Smooth muscle cell (in vitro differentiated cells): ENCODE measurements at regions not wholly inside any gene's neighbourhood (a gene's known extent, or its start where the extent isn't known, plus 50 kb on each side); places are given as distances from the start of the nearest gene placed in this dataset.
"Not testable (repeated sequence)": the region's sequence is repeated elsewhere in the genome, so short reads cannot be mapped to it uniquely, and the experiment has no call there.

Experiments
- DNase-seq: peaks from one replicate; lab custom pipeline; 2025; ENCODE audit not compliant: unreplicated experiment; lab: John Stamatoyannopoulos, UW
- H2AFZ ChIP-seq: fragments of 200-600 bp; sonication (generic); 2 replicates; pipeline ENCODE4 v1.6.0; 2016; ENCODE audit warnings: antibody characterized with exemption, low read depth, mild to moderate bottlenecking
- H3F3A ChIP-seq: fragments of 200-600 bp; sonication (generic); 2 replicates; pipeline ENCODE4 v1.6.0; 2017; ENCODE audit warnings: antibody characterized with exemption, low read depth
- H3K27ac ChIP-seq: fragments of 200-600 bp; sonication (generic); 2 replicates; pipeline ENCODE4 v1.5.1; 2016; ENCODE audit warnings: low read depth, mild to moderate bottlenecking
- H3K27me3 ChIP-seq: fragments of 200-600 bp; sonication (generic); 2 replicates; pipeline ENCODE4 v1.6.1; 2016; ENCODE audit warnings: low read depth, mild to moderate bottlenecking
- H3K36me3 ChIP-seq: fragments of 200-600 bp; sonication (generic); 2 replicates; pipeline ENCODE4 v1.5.1; 2016; ENCODE audit warnings: low read depth
- H3K4me1 ChIP-seq: fragments of 200-600 bp; sonication (generic); 2 replicates; pipeline ENCODE4 v1.5.1; 2016; ENCODE audit warnings: low read depth
- H3K4me2 ChIP-seq: fragments of 200-600 bp; sonication (generic); 2 replicates; pipeline ENCODE4 v1.6.0; 2016; ENCODE audit warnings: mild to moderate bottlenecking
- H3K4me3 ChIP-seq: fragments of 200-600 bp; sonication (generic); 2 replicates; pipeline ENCODE4 v1.5.1; 2016; ENCODE audit warnings: mild to moderate bottlenecking
- H3K79me2 ChIP-seq: fragments of 200-600 bp; sonication (generic); 2 replicates; pipeline ENCODE4 v1.6.0; 2016; ENCODE audit warnings: low read depth, mild to moderate bottlenecking
- H3K9ac ChIP-seq: fragments of 200-600 bp; sonication (generic); 2 replicates; pipeline ENCODE4 v1.6.0; 2016; ENCODE audit warnings: low read depth
- H3K9me3 ChIP-seq: fragments of 200-600 bp; sonication (generic); replicated peaks from 2 replicates; pipeline ENCODE4 v1.5.1; 2016; ENCODE audit warnings: low read depth
- H4K20me1 ChIP-seq: fragments of 200-600 bp; sonication (generic); 2 replicates; pipeline ENCODE4 v1.6.0; 2016; ENCODE audit warnings: low read depth
- CTCF ChIP-seq: fragments of 200-600 bp; sonication (generic); IDR thresholded peaks from 2 replicates; pipeline ENCODE4 v1.5.1; 2017; ENCODE audit warnings: borderline replicate concordance, mild to moderate bottlenecking, antibody characterized with exemption; ENCODE audit not compliant: insufficient read depth, poor library complexity, severe bottlenecking
- WGBS: methylation state at CpG from one replicate; pipeline ENCODE4 v1.1.7; 2016; ENCODE audit warnings: low lambda C conversion rate; 5-methylcytosine and 5-hydroxymethylcytosine counted together

GRCh38 chr18:56443166-56443907 lies 195.1 kb downstream of the TXNL1 start:
- no peaks in the 10 kb centered on the region for H3K4me1 ChIP-seq
- H3K4me2 ChIP-seq: no peak overlapping the region
- 80% methylated on average over 3 of the region's 3 CpGs for WGBS
- no peak overlapping the region for H3K9ac ChIP-seq
- no peak overlapping the region for H2AFZ ChIP-seq
- H3K79me2 ChIP-seq: no peaks in the 10 kb centered on the region
- no peak overlapping the region for H3K27ac ChIP-seq
- H3K36me3 ChIP-seq: no peaks in the 10 kb centered on the region
- H3K9me3 ChIP-seq: no peaks in the 10 kb centered on the region
- TF ChIP-seq CTCF: no peak
- DNase-seq: no peak
- no peaks in the 10 kb centered on the region for H3K27me3 ChIP-seq
- H3K4me3 ChIP-seq: no peak overlapping the region
- H4K20me1 ChIP-seq: no peaks in the 10 kb centered on the region
- H3F3A ChIP-seq: no peaks in the 10 kb centered on the region

GRCh38 chr18:56438480-56438879 lies 199.9 kb downstream of the TXNL1 start:
- H3K27me3 ChIP-seq, H3K27ac ChIP-seq, H3K4me1 ChIP-seq, DNase-seq, H3F3A ChIP-seq, H3K79me2 ChIP-seq, H3K9me3 ChIP-seq, H3K4me3 ChIP-seq, H4K20me1 ChIP-seq, H3K36me3 ChIP-seq, H2AFZ ChIP-seq, H3K4me2 ChIP-seq, H3K9ac ChIP-seq: not testable (repeated sequence)
- WGBS: 86% methylated on average over 2 of the region's 2 CpGs

GRCh38 chr18:56436651-56437050 lies 201.7 kb downstream of the TXNL1 start:
- Histone ChIP-seq H3K79me2 (no peaks in the 10 kb centered on the region), H2AFZ (no peak overlapping the region), H3F3A (no peaks in the 10 kb centered on the region), H3K4me1 (no peaks in the 10 kb centered on the region), H3K27ac (no peak overlapping the region), H3K4me2 (no peak overlapping the region), H3K9me3 (no peaks in the 10 kb centered on the region), H3K4me3 (no peak overlapping the region), H3K36me3 (no peaks in the 10 kb centered on the region), H3K9ac (no peak overlapping the region), H4K20me1 (no peaks in the 10 kb centered on the region), H3K27me3 (no peaks in the 10 kb centered on the region)
- no peak for TF ChIP-seq CTCF
- WGBS: 91% methylated on average over 1 of the region's 1 CpG
- no peak for DNase-seq

- TF ChIP-seq CTCF: no peak
- Histone ChIP-seq H3K4me3 (no peak overlapping the region), H4K20me1 (no peaks in the 10 kb centered on the region), H2AFZ (no peak overlapping the region), H3K36me3 (no peaks in the 10 kb centered on the region), H3K79me2 (no peaks in the 10 kb centered on the region), H3K9me3 (no peaks in the 10 kb centered on the region), H3K4me1 (no peaks in the 10 kb centered on the region), H3F3A (no peaks in the 10 kb centered on the region), H3K4me2 (no peak overlapping the region), H3K27ac (no peak overlapping the region), H3K27me3 (no peaks in the 10 kb centered on the region), H3K9ac (no peak overlapping the region)
- 84% methylated on average over 3 of the region's 3 CpGs for WGBS
- DNase-seq: no peak
Measured at GRCh38 chr18:56433919-56434318, 204.5 kb downstream of the TXNL1 start.
